H4 (cell line): ENCODE measurements at regions not wholly inside any gene's neighbourhood (a gene's known extent, or its start where the extent isn't known, plus 50 kb on each side); places are given as distances from the start of the nearest gene placed in this dataset.

ENCODE experiments used
- DNase-seq: peaks from one replicate; pipeline ENCODE4 v3.0.0-alpha.2; 2015; ENCODE audit warnings: low spot score

DNA sequence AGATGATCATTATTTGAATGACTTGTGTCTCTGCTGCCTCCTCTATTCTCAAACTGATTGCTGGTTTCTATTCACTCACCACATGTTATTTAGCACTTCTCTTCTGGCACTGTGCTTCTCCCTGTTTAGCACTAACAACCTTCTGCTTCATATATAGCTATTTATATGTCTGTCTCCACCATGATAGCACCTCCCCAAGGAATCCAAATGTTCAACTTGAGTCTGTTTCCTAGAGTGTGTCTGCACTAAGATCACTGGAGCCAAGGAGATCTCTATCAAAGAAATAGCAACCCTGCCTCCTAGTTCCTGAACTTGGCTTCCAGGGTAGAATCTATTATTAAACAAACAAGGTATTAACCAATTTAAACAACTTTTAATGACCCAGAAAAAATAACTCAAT is 104.5 kb downstream of the CYP26A1 start:
- DNase-seq: no peak

- peak; percentile 26 for DNase-seq
Measured at GRCh38 chr10:93180482-93180931, 106.8 kb downstream of the CYP26A1 start.

GRCh38 chr10:93181271-93182048 is 107.8 kb downstream of the CYP26A1 start:
- DNase-seq: no peak

DNA sequence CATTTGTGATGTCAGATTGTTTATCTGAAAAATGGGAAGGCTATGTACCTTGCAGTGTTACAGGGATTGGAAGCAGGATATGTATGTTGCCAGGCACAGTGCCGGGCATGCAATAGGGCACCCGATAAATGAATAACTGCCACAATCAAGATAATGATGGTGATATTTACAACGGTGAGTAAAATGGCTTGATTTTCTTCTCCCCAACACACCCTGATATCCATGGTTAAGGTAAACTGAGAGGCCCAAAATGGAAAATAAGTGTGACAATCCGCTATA is 108.3 kb downstream of the CYP26A1 start:
- DNase-seq: no peak

DNA sequence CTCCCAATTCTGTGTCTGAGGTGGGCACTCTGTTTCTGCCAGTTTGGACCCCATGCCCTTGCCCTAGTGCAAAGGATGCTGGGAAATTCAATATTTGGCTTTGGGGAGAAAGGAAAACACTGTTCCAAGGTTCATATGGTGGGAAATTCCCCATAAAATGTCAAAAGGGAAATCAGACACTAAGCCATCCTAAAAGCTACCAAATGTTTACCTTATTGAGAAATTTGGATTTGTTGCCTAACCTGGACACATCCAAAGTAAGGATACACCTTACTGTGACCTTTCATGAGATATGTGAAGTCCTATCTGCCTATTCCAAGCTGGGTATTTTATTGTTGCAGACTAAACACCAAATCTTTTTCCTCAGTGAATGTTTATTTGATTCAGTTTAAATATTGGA is 109.1 kb downstream of the CYP26A1 start:
- DNase-seq: no peak

DNA sequence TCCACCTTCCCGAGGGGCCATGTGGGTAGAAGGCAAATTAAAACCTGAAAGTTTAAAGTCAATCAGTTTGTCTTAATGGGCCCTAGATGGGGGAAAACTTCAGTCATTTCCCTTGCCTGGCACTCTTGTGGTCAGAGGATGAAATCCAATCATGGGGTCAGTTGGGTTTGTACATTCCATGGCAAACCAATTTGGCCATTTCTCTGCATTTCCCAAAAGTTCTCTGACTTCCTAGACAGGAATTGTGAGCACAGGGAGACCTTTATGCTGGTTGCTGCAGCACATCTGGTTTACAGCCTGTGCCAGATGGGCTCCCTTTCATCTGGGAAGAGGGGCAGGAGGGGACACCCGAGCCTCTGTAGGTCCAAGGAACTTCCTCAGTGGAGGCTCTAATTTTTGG is 113.0 kb downstream of the CYP26A1 start:
- DNase-seq: peak; percentile 34

- DNase-seq: no peak
Measured at GRCh38 chr10:93189944-93190343, 116.3 kb downstream of the CYP26A1 start.

DNA sequence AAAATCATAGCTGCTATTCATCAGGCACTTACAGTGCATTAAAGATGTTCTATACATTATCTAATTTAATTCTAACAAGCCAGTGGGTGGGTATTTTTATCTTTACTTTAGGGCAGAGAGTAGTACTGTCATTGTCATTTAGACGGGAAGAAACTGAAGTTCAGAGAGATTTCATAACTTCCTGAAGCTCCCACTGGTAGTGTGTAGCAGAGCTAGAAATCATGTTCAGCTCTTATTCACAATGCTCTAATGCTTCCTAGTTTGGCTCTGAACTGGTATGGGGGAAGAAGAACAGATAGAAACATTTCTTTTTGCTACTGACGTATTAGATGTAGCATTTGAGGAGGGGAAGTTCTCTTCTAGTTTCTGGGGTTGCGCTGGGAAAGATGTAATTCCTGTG is 116.7 kb downstream of the CYP26A1 start:
- DNase-seq: no peak

DNA sequence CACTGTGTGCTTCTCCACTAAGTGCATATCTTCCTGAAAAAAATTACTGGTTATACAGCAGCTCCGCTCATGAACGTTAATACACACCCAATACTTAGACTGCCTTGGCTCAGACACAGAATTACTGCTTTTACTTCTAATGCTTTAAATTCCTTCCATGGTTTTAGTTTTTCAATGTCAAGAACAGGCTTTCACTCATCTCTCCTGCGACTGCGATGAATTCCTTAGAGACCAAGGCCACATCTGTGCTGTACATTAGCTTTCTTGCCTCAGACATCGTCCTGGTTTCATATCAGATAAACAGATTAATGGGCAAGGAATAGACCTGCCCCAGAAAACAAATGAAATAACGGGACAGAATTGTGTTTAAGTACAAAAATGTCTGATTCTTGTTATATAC is 120.2 kb downstream of the CYP26A1 start:
- DNase-seq: no peak

DNA sequence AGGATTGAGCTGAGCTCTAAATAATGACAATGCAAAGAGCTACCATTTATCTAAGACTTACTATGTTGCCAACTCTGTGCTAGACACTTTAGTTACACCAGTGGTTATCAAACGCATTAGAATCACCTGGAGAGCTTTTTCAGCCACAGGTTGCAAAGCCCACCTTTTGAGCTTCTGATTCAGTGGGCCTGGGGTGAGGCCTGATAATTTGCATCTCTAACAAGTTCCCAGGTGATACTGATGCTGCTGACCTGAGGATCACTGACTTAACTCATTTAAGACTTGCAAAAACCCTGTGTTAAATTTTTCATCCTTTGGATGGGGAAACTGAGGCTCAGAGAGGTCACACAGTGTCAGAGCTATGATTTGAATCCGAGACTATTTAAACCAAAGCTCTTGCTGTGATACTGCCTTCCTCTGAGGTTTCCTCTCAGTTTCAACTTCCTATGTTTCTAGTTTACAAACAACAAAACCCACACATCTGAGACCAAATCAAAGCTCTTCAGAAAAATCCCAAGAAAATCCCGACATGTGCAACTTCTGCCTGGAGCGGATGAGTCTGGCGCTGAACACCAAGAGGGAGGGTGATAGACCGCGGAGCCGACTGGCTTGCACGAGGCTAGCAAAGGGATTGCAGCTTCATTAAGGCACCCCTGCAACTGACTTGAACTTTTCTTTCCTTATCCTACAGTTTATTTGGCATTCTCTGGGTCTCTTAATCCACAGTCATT is 124.9 kb downstream of the CYP26A1 start:
- DNase-seq: peak; percentile 70

GRCh38 chr10:93199191-93199751 is 125.6 kb downstream of the CYP26A1 start:
- peak; percentile 92 for DNase-seq

- no peak for DNase-seq
Measured at GRCh38 chr10:93204494-93205485, 131.1 kb downstream of the CYP26A1 start.

GRCh38 chr10:93206652-93207051 is 133.0 kb downstream of the CYP26A1 start:
- DNase-seq: no peak

DNA sequence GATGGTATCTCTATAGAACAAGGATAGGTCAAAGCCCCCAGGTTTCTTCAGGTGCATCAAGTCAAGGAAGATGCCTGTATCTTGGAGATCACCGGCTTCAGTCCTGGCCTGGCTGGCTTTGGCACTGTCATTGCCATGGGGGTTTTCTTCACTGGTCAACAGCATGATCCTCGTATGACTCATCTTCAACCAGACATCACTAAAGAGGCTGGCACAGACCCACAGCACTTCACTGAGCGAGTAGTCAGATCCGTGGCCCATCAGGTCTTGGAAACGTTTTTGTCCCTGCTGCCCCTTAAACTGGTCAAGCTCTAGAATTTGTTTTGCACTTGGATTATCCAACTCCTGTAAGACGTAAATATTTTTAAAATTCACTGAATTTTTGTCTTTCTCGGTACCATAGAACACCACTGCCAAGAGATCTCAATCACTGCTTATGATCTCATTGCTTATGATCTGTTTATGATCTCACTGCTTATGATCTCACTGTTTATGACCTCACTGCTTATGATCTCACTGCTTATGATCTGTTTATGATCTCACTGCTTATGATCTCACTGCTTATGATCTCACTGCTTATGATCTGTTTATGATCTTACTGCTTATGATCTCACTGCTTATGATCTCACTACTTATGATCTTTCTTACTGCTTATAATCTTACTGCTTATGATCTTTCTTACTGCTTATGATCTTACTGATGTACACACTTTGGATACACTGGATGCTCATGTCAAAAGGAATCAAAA is 135.2 kb downstream of the CYP26A1 start:
- DNase-seq: no peak

DNA sequence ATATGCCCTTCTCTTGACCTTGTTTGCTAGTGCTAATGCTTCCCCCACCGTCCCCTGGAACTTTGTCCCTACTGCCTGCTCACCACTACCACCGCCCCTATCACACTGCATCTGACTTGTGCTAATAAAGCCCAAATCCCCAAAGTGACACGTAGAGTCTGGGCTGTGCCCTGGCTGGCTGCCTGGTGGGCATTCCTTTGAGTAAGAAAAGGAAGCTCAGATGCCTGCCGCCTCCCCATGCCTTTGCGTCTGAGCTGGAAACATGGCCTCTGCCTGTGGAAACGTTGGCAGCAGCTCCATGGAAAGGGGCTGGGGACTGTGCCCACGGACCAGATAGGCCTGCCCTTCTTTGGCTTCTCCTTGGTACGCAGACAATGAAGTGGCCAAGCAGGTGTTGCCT is 138.3 kb downstream of the CYP26A1 start:
- no peak for DNase-seq

- DNase-seq: no peak
Measured at GRCh38 chr10:93215312-93215711, 141.6 kb downstream of the CYP26A1 start.

DNA sequence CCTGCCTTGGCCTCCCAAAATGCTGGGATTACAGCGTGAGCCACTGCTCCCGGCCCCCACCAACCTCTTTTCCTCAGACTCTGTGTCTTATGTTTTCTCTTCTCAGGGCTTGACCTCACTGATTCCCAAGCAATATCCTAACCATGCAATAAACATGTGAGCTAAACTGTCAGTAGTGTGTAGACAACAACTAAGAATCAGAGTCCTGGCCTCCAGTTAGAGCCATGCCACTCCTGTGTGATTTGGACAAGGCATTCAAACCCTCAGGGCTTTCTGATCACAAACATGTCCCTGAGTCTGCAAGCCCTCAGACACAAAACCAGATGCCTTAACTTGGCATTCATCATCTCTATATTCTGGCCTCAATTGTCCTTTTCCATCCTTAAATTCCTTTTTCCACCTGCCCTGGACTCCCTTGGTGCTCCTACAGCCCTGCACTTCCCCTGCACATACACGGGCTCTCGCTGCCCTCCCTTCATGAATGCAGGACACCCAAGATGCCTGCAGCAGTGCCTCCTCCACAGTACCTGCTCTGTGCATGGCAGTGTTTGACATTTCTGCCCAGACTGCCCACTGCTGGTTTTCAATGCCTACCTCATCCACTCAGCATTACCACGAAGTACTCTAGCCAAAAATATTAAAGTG is 142.8 kb downstream of the CYP26A1 start:
- DNase-seq: no peak

- DNase-seq: no peak
Measured at GRCh38 chr10:93218386-93218785, 144.7 kb downstream of the CYP26A1 start.

GRCh38 chr10:93219347-93219746 is 145.7 kb downstream of the CYP26A1 start:
- peak; percentile 51 for DNase-seq

DNA sequence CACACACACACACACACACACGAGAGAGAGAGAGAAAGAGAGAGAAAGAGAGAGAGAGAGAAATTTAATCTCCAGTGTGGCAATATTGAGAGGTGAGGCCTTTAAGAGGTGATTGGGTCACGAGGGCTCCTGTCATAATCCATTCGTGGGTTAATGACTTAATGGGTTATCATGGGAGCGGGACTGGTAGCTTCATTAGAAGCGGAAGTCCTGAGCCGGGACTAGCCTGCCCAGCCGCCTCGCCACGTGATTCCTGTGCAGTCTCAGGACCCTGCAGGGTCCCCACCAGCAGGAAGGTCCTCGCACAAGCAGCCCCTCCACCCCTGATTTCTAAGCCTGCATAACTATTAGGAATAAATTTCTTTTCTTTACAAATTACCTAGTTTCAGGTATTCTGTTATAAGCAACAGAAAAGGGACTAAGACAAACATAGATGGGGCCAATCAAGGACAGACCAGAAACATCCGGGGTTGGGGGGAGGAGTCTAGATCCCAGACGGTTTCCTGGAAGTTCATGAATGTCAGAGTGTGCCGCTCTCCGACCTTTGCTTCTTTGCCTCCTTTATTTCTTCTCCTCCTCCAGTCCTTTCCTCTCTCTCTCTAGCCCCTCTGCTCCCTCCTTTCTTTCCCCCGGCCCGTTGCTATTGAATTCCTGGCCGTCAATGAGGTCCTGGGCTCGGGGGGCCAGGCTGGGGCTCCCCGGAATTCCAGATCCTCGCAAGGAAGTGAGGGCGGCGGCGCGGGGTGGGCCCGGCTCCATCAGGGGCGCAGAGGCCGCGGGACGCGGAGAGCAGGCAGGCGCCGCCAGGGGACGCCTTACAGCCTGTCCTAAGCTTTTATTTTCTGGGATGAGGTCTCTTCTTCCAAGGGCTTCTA is 146.8 kb downstream of the CYP26A1 start:
- no peak for DNase-seq
